D721Med (cell line): ENCODE measurements at regions not wholly inside any gene's neighbourhood (a gene's known extent, or its start where the extent isn't known, plus 50 kb on each side); places are given as distances from the start of the nearest gene placed in this dataset.

Experiments used
- DNase-seq: peaks from one replicate; pipeline ENCODE4 v3.0.0; 2011; ENCODE audit warnings: low spot score; ENCODE audit not compliant: insufficient read length
- FAIRE-seq: peaks from 2 replicates; lab custom pipeline; 2011; peaks lifted over from hg19 to GRCh38; lab: Jason Lieb, UNC
- CTCF ChIP-seq: IDR thresholded peaks from 2 replicates; pipeline ENCODE4 v1.5.1; 2012; ENCODE audit warnings: mild to moderate bottlenecking, control low read depth; ENCODE audit not compliant: insufficient read depth; ENCODE audit errors: missing control alignments

GRCh38 chr2:51673628-51674027, 641.7 kb upstream of the NRXN1 start:
- FAIRE-seq (no peak), DNase-seq (no peak)
- no peak for TF ChIP-seq CTCF

GRCh38 chr2:51667679-51668078, 635.7 kb upstream of the NRXN1 start:
- DNase-seq (no peak), FAIRE-seq (no peak)
- no peak for TF ChIP-seq CTCF

GRCh38 chr2:51662187-51662586, 630.3 kb upstream of the NRXN1 start:
- FAIRE-seq (no peak), DNase-seq (no peak)
- TF ChIP-seq CTCF: no peak

GRCh38 chr2:51657849-51658248, 625.9 kb upstream of the NRXN1 start:
- no peak for FAIRE-seq
- no peak for DNase-seq
- TF ChIP-seq CTCF: no peak

- no peak for TF ChIP-seq CTCF
- FAIRE-seq (no peak), DNase-seq (no peak)
These were observed 618.8 kb upstream of the NRXN1 start for GRCh38 chr2:51650769-51651168.

- no peak for TF ChIP-seq CTCF
These were observed 617.4 kb upstream of the NRXN1 start for GRCh38 chr2:51649366-51649765.

GRCh38 chr2:51638811-51639210, 606.9 kb upstream of the NRXN1 start:
- no peak for TF ChIP-seq CTCF
- FAIRE-seq: no peak
- DNase-seq: no peak

More at GRCh38 chr2:51649366-51649765, 617.4 kb upstream of the NRXN1 start:
- no peak for DNase-seq
- no peak for FAIRE-seq
